GM21717 (cell line): ENCODE measurements at regions not wholly inside any gene's neighbourhood (a gene's known extent, or its start where the extent isn't known, plus 50 kb on each side); places are given as distances from the start of the nearest gene placed in this dataset.
"Not testable (repeated sequence)": the region's sequence is repeated elsewhere in the genome, so short reads cannot be mapped to it uniquely, and the experiment has no call there.

ENCODE experiments used
- ATAC-seq: cut with Tn5 transposase; IDR thresholded peaks from one replicate; pipeline ENCODE4 v1.9.1; 2021; ENCODE audit warnings: mild to moderate bottlenecking, moderate library complexity; ENCODE audit not compliant: unreplicated experiment

DNA sequence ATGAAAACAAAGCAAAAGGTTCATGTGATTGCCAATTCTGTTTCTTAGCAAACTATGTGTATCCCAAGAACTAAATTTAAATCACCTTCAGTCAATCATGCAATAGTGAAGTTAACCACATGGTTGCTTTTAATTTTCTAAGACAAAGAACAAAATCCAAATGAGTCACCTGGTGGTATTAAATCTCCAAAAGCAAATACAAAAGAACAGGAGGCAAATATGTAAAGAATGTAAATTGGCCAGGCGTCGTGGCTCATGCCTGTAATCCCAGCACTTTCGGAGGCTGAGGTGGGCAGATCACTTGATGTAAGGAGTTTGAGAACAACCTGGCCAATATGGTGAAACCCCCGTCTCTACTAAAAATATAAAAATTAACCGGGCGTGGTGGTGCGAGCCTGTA lies 54.2 kb upstream of the PIK3R4 start:
- no peak for ATAC-seq

DNA sequence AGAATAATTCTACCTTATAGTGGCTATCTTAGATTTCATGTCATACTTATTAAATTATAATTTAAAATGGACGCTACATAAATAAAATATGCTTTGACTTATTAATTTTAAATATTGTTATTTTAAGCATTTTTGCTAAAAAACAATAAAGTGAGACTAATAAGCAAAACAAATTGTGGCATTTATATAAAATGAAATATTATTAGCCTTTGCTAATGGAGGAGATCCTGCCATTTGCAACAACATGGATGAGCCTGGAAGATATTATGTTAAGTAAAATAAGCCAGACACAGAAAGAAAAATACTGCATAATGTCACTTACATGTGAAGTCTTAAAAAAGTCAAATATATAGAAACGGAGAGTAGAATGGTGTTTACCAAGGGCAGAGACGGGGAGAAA lies 54.8 kb upstream of the PIK3R4 start:
- no peak for ATAC-seq

- ATAC-seq = no peak
These were observed 64.9 kb upstream of the PIK3R4 start for GRCh38 chr3:130811557-130811956.

- ATAC-seq = no peak
These were observed 68.3 kb upstream of the PIK3R4 start for GRCh38 chr3:130814691-130815472.

DNA sequence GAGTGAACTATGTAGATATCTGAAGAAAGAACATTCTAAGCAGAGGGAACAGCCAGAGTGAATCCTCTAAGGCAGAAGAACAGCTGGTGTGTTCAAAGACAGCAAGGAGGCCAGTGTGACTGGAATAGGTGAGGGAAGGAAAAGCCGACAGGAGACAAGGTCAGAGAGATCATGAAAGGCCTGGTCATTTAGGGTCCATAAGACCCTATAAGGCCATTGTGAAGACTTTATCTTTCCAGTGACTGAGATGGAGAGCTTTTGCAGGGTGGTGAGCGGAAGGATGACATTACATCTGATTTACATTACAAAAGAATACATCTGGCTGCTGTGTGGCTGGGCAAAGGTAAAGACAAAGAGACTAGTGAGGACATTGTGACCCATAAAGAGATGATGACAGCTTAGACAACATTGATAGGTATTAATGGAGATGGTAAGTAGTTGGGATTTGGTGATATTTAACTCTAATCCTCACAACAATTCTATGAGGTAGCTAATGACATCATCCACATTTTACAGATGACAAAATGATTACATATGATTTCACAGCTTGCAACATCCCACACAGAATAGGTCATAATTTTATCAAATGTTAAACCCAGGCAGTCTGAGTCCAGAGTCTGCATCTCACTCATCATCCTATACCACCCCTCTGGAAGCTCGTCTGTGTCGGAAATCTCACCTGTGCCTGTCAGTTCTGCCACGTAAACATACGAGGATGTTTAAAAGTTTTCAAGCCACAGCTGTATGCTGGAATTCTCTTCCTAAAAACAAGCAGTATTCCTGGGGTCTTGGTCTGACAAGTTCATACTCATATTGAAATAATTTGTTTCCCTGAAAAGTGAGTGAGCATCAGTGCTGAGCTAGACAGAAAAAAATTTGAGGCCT lies 70.2 kb upstream of the PIK3R4 start:
- no peak for ATAC-seq

DNA sequence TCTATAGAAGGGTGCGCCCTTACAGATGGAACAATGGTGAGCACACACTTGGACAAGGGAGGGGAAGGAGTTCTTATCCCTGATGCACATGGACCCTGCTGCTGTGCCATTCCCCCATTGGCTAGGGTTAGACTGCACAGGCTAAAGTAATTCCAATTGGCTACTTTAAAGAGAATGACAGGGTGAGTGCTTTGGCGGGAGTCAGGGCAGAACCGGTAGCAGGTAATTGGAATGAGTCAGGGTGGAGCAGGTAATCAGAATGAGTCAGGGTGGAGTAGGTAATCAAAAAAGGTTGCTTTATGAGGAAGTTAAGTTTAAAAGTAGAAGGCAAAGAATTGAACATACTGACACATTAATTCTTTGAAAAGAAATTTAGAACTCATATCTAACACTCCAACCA lies 71.4 kb upstream of the PIK3R4 start:
- ATAC-seq = not testable (repeated sequence)

- no peak for ATAC-seq
These were observed 72.9 kb upstream of the ATP2C1 start for GRCh38 chr3:130820976-130821375.

DNA sequence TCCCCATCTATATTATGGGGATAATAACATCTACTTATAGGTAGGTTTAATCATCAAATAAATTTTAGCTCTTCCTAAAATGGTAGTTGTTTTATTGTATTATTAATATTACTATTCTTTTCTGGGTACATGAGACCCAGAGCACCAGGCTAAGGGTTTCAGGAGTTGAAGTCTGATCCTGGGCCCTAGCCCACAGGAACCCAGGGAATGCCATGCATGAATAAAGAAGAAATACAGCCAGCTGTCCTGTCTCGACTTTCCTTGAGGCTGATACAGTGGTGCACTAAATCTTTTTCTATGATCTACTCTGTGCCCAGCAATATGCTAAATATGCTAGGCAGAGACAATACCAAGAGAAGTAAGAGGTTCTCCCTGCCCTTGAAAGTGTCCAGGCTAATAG lies 72.1 kb upstream of the ATP2C1 start:
- no peak for ATAC-seq

GRCh38 chr3:130823241-130823884 lies 70.5 kb upstream of the ATP2C1 start:
- ATAC-seq = no peak

- ATAC-seq = no peak
These were observed 69.9 kb upstream of the ATP2C1 start for GRCh38 chr3:130823996-130824395.

DNA sequence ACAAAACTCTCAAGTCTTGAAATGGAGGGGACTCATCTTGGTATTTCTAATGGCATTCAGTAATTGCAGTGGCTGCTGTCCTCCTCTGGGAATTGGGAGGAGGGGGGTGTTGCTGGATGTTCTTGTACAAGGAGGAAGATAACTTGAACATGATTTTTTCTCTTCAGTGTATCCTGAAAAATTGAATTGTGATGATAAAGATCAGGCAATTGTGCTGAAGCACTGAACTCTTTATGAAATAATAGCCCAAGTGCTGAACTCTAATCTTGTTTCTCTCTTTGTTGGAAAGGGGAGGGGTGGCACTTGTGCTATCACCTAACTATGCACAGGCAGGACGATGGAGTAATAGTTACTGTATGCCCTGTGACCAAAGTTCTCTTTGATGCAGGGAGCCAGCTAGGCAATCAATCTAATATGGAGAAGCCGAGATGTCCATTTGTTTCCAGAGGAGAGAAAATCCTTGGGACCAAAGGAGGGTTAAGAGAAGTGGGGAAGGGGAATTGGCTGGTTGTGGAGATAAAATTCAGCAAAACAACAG lies 68.1 kb upstream of the ATP2C1 start:
- no peak for ATAC-seq

DNA sequence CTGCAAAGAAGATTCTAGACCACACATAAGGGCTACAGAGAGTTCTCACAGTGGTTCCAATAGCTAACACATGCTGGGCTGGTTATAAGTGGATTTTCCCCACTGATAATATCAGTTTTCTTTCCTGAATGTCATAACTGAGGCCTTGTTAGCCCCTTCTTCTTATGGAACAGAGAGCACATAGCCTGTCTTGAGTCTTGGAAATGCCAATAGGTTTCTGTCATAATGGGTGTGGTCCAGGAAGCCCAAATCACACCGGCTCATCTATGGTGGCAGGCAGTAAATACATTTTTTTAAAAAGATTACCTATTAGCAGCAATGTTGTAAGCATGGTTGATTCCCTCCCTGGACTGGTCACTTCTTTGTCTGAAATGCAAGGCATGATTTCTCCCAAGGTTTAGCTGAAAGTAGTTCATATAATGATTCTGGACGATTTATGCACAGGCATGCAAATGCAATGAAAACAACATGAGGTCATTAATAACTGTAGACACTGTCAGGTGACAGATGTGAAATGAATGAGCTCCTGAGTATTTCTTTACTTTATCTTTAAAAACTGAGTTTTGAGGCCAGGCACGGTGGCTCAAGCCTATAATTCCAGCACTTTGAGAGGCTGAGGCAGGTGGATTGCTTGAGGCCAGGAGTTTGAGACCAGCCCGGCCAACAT lies 67.2 kb upstream of the ATP2C1 start:
- ATAC-seq = no peak

DNA sequence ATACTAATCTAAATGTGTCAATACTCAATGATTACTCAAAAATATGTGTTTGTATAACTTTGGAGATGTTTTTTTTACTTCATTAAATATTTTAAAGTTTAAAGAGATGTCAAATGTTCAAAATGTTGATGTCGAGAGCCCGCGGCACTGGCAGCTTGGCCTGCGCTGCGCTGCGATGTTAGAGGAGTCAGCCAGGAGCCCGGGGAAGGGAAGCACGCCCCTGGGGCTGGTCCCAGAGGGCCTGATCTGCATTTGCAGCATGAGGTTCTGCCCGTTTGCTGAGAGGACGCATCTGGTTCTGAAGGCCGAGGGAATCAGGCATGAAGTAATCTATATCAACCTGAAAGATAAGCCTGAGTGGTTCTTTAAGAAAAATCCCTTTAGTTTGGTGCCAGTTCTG lies 66.4 kb upstream of the ATP2C1 start:
- ATAC-seq = no peak

- no peak for ATAC-seq
These were observed 64.6 kb upstream of the ATP2C1 start for GRCh38 chr3:130828948-130829947.

- no peak for ATAC-seq
These were observed 62.0 kb upstream of the ATP2C1 start for GRCh38 chr3:130831719-130832400.

- ATAC-seq = not testable (repeated sequence)
These were observed 61.5 kb upstream of the ATP2C1 start for GRCh38 chr3:130832401-130832746.

DNA sequence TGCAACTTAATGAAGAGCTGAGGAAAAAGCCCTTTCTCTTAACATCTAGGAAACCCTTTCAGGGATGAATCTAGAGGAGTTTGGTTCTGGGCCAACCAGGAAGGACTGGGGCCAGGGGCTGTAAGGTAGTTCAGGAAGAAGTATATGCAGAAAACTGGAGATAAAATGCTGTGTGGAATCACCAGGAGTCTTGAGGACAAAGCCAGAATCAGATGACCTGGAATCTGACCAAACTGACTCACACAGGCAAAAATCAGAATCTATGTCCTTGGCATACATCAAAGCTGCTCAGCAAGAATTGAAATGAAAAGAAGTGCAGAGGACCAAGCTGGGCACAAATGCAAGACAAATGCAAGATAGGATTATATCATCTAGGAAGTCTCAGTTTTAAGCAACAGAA lies 59.4 kb upstream of the ATP2C1 start:
- ATAC-seq = no peak

GRCh38 chr3:130835483-130835882 lies 58.4 kb upstream of the ATP2C1 start:
- no peak for ATAC-seq
